WI38 (cell line): ENCODE measurements at regions not wholly inside any gene's neighbourhood (a gene's known extent, or its start where the extent isn't known, plus 50 kb on each side); places are given as distances from the start of the nearest gene placed in this dataset.

ENCODE experiments used
- H3K4me3 ChIP-seq: 2 replicates; pipeline ENCODE4 v1.5.1; 2011; ENCODE audit warnings: low read depth, mild to moderate bottlenecking, control low read depth, low read length
- CTCF ChIP-seq: IDR thresholded peaks from 2 replicates; pipeline ENCODE4 v1.5.1; 2012; ENCODE audit warnings: low read depth, mild to moderate bottlenecking, control low read depth, low read length

GRCh38 chr10:44326474-44327030 lies 58.3 kb downstream of the CXCL12 start:
- no peak for TF ChIP-seq CTCF
- no peak overlapping the region for H3K4me3 ChIP-seq

DNA sequence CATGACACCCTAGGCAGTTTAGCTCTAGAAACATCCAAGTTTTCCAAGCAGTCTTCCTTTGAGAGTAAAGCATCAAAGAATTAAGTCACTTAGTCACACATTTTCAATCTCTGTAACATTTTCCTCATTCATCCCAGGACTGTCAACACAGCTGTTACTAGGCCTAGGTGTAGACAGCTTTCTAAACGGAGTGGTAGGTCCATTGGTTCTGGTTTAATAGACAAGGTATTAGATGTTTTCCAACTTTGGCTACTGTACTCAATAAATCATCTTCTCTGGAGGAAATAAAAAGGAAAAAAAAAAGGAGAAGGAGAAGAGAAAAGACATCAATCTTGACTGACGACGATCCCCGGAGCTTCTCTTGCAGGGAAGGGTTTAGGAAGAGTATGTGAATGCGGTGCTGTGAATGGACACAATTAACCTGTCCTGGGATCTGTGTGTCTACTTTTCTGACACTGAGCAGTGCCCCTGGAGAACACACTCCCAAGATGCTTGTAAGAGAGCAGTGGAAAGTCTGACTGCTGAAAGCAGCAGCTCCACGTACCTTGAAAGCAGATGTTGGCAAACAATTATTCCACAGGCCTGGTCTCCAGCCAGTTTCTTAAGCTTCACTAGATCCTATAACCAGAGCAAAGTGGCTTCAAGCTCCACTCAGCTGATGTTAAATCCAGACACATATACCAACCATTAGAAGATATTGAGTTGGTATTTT lies 59.1 kb downstream of the CXCL12 start:
- no peak for TF ChIP-seq CTCF
- H3K4me3 ChIP-seq, result no peak overlapping the region

DNA sequence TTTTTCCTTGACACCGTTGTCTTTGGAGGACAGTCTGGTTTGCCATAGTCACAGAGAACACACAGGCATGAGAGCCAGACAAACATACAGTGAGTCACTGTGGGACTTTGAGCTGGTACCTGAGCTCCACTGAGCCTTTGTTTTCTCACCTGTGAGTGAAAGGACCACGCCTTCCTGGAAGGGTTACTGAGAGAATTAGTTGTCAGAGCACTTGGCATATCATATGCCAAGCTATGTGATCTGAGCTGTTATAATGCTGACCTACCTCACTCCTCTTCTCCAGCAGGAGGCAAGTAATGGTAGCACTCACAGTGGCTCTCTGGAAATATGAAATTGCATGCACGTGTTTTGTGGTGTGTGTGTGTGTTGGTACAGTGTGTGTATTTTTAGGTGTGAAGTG lies 59.7 kb downstream of the CXCL12 start:
- TF ChIP-seq CTCF, result no peak
- no peak overlapping the region for H3K4me3 ChIP-seq

- TF ChIP-seq CTCF, result no peak
- H3K4me3 ChIP-seq, result no peak overlapping the region
Observed at GRCh38 chr10:44323838-44324237, 61.1 kb downstream of the CXCL12 start.

- no peak overlapping the region for H3K4me3 ChIP-seq
- no peak for TF ChIP-seq CTCF
Observed at GRCh38 chr10:44322137-44322536, 62.8 kb downstream of the CXCL12 start.

- no peak for TF ChIP-seq CTCF
- no peak overlapping the region for H3K4me3 ChIP-seq
Observed at GRCh38 chr10:44320756-44321155, 64.1 kb downstream of the CXCL12 start.

GRCh38 chr10:44317856-44318255 lies 67.0 kb downstream of the CXCL12 start:
- TF ChIP-seq CTCF, result no peak
- H3K4me3 ChIP-seq, result no peak overlapping the region
